GM23338 (cell line): ENCODE measurements at regions not wholly inside any gene's neighbourhood (a gene's known extent, or its start where the extent isn't known, plus 50 kb on each side); places are given as distances from the start of the nearest gene placed in this dataset.

Experiments
- ATAC-seq: fragments of 200-7000 bp; cut with Tn5 transposase; 3 replicates; pipeline ENCODE4 v1.9.1; 2020
- DNase-seq: peaks from one replicate; pipeline ENCODE4 v3.0.0-alpha.2; 2015; ENCODE audit warnings: low spot score
- H2AFZ ChIP-seq: fragments of 200-600 bp; sonication (generic); 2 replicates; pipeline ENCODE4 v1.8.0; 2016; ENCODE audit warnings: antibody characterized with exemption, mild to moderate bottlenecking, moderate library complexity
- H3F3A ChIP-seq: fragments of 200-600 bp; sonication (generic); replicated peaks from 2 replicates; pipeline ENCODE4 v1.8.0; 2017; ENCODE audit warnings: antibody characterized with exemption, mixed run types, low read depth
- H3K27ac ChIP-seq: fragments of 200-600 bp; sonication (generic); 2 replicates; pipeline ENCODE4 v1.6.1; 2016; ENCODE audit warnings: low read depth
- H3K27me3 ChIP-seq: fragments of 200-600 bp; sonication (generic); 2 replicates; pipeline ENCODE4 v1.8.0; 2016; ENCODE audit warnings: mild to moderate bottlenecking, mixed run types, moderate library complexity; ENCODE audit not compliant: insufficient read depth
- H3K36me3 ChIP-seq: fragments of 200-600 bp; sonication (generic); 2 replicates; pipeline ENCODE4 v1.8.0; 2016; ENCODE audit warnings: mild to moderate bottlenecking; ENCODE audit not compliant: insufficient read depth
- H3K4me1 ChIP-seq: fragments of 200-600 bp; sonication (generic); 2 replicates; pipeline ENCODE4 v1.8.0; 2016; ENCODE audit warnings: mild to moderate bottlenecking, moderate library complexity; ENCODE audit not compliant: insufficient read depth
- H3K4me2 ChIP-seq: fragments of 200-600 bp; sonication (generic); 2 replicates; pipeline ENCODE4 v1.7.1; 2017; ENCODE audit warnings: mixed run types
- H3K4me3 ChIP-seq: fragments of 200-600 bp; sonication (generic); 2 replicates; pipeline ENCODE4 v1.6.1; 2016; ENCODE audit warnings: mixed run types
- H3K79me2 ChIP-seq: fragments of 200-600 bp; sonication (generic); replicated peaks from 2 replicates; pipeline ENCODE4 v1.8.0; 2017; ENCODE audit warnings: mild to moderate bottlenecking; ENCODE audit not compliant: insufficient read depth
- H3K9me2 ChIP-seq: fragments of 200-600 bp; sonication (generic); 2 replicates; pipeline ENCODE4 v1.8.0; 2017; ENCODE audit not compliant: insufficient read depth
- H4K20me1 ChIP-seq: fragments of 200-600 bp; sonication (generic); replicated peaks from 2 replicates; pipeline ENCODE4 v1.8.0; 2017; ENCODE audit warnings: mild to moderate bottlenecking; ENCODE audit not compliant: insufficient read depth
- H3K27ac Mint-ChIP-seq: 2 replicates; pipeline ENCODE4 v1.8.0; 2020; ENCODE audit warnings: inconsistent platforms, mild to moderate bottlenecking, moderate library complexity, mixed read lengths
- H3K27me3 Mint-ChIP-seq: 3 replicates; pipeline ENCODE4 v1.8.0; 2022; ENCODE audit warnings: low read depth, mild to moderate bottlenecking, moderate library complexity, mixed read lengths, inconsistent platforms; ENCODE audit not compliant: insufficient read depth, poor library complexity
- H3K36me3 Mint-ChIP-seq: 3 replicates; pipeline ENCODE4 v1.8.0; 2021; ENCODE audit warnings: low read depth, mild to moderate bottlenecking, inconsistent platforms, moderate library complexity, mixed read lengths
- H3K4me1 Mint-ChIP-seq: 3 replicates; pipeline ENCODE4 v1.8.0; 2020; ENCODE audit warnings: mild to moderate bottlenecking, inconsistent platforms, mixed read lengths
- H3K4me3 Mint-ChIP-seq: 3 replicates; pipeline ENCODE4 v1.8.0; 2021; ENCODE audit warnings: moderate library complexity, mild to moderate bottlenecking, inconsistent platforms, mixed read lengths
- H3K9me3 Mint-ChIP-seq: 3 replicates; pipeline ENCODE4 v1.8.0; 2020; ENCODE audit warnings: moderate library complexity, mild to moderate bottlenecking, inconsistent platforms, mixed read lengths
- EZH2phosphoT487 ChIP-seq: fragments of 200-600 bp; sonication (generic); IDR thresholded peaks from one replicate; pipeline ENCODE4 v1.8.1; 2018; ENCODE audit warnings: antibody characterized with exemption; ENCODE audit not compliant: unreplicated experiment
- JUNB ChIP-seq: IDR thresholded peaks from one replicate; pipeline ENCODE4 v1.6.1; 2016; ENCODE audit warnings: antibody characterized with exemption; ENCODE audit not compliant: unreplicated experiment
- NANOG ChIP-seq: IDR thresholded peaks from 2 replicates; pipeline ENCODE4 v1.6.1; 2016; ENCODE audit warnings: antibody characterized with exemption, borderline replicate concordance
- STAT1 ChIP-seq: IDR thresholded peaks from one replicate; pipeline ENCODE4 v1.6.1; 2016; ENCODE audit warnings: antibody characterized with exemption; ENCODE audit not compliant: unreplicated experiment
- ZNF331 ChIP-seq: fragments of 250-450 bp; sonication (Bioruptor Pico); IDR thresholded peaks from 2 replicates; pipeline ENCODE4 v1.5.0; 2020; ENCODE audit warnings: low read depth, mild to moderate bottlenecking, moderate library complexity
- ZNF462 ChIP-seq: fragments of 250-450 bp; sonication (Bioruptor Pico); IDR thresholded peaks from 2 replicates; pipeline ENCODE4 v1.5.0; 2020; ENCODE audit warnings: mild to moderate bottlenecking, moderate library complexity
- TF ChIP-seq, protein P1 (sequence below): IDR thresholded peaks from 2 replicates; pipeline ENCODE4 v1.6.1; 2016; ENCODE audit warnings: antibody characterized with exemption

DNA sequence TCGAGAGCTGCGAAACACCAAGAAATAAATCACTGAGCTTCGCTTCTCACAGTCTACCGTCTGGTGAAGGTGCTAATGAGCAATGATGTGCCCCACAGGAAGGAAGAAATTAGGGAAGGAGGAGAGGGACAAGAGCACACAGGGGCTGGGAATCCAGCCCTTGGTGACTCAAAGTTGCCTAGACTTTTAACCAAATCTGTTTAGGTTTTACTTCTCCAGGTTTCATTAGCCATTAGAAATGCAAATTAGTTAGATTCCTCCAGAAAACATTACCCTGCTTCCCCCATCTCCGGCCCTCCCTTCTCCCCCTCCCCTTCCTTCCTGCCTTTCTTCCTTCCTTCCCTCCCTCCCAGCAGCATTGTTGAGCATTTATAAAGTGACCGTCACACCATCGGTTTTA, 59.3 kb upstream of the UBE2E1 start (continued):
- no peak for TF ChIP-seq ZNF462 (CRISPR knock-in tag)
- no peak for TF ChIP-seq JUNB
- TF ChIP-seq STAT1, result no peak
- TF ChIP-seq, protein P1, sequence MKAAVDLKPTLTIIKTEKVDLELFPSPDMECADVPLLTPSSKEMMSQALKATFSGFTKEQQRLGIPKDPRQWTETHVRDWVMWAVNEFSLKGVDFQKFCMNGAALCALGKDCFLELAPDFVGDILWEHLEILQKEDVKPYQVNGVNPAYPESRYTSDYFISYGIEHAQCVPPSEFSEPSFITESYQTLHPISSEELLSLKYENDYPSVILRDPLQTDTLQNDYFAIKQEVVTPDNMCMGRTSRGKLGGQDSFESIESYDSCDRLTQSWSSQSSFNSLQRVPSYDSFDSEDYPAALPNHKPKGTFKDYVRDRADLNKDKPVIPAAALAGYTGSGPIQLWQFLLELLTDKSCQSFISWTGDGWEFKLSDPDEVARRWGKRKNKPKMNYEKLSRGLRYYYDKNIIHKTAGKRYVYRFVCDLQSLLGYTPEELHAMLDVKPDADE, result no peak

GRCh38 chr3:23747841-23748240, 57.9 kb upstream of the UBE2E1 start:
- no peaks in the 10 kb centered on the region for H3K9me3 Mint-ChIP-seq
- H3K9me2 ChIP-seq, result no peaks in the 10 kb centered on the region
- peaks cover 6% of the 10 kb centered on the region; the same call in 1 of the 2 replicates for H3F3A ChIP-seq
- H3K36me3 Mint-ChIP-seq, result no peaks in the 10 kb centered on the region
- peaks cover 32% of the 10 kb centered on the region for H3K27me3 Mint-ChIP-seq
- no peak overlapping the region for H3K4me3 Mint-ChIP-seq
- no peaks in the 10 kb centered on the region for H3K79me2 ChIP-seq
- H3K27me3 ChIP-seq, result peaks cover 43% of the 10 kb centered on the region
- H4K20me1 ChIP-seq, result no peaks in the 10 kb centered on the region
- H2AFZ ChIP-seq, result no peak overlapping the region
- peaks cover 67% of the 10 kb centered on the region for H3K4me1 ChIP-seq
- no peaks in the 10 kb centered on the region for H3K36me3 ChIP-seq
- DNase-seq (no peak), ATAC-seq (no peak)
- H3K4me1 Mint-ChIP-seq, result peaks cover 70% of the 10 kb centered on the region
- no peak overlapping the region for H3K27ac ChIP-seq
- no peak overlapping the region for H3K4me2 ChIP-seq
- no peak overlapping the region for H3K4me3 ChIP-seq
- TF ChIP-seq EZH2phosphoT487, result no peak
- no peak for TF ChIP-seq ZNF331 (CRISPR knock-in tag)
- TF ChIP-seq NANOG, result no peak
- no peak overlapping the region for H3K27ac Mint-ChIP-seq
